ENCODE measurements at regions not wholly inside any gene's neighbourhood (a gene's known extent, or its start where the extent isn't known, plus 50 kb on each side); places are given as distances from the start of the nearest gene placed in this dataset.

DNA sequence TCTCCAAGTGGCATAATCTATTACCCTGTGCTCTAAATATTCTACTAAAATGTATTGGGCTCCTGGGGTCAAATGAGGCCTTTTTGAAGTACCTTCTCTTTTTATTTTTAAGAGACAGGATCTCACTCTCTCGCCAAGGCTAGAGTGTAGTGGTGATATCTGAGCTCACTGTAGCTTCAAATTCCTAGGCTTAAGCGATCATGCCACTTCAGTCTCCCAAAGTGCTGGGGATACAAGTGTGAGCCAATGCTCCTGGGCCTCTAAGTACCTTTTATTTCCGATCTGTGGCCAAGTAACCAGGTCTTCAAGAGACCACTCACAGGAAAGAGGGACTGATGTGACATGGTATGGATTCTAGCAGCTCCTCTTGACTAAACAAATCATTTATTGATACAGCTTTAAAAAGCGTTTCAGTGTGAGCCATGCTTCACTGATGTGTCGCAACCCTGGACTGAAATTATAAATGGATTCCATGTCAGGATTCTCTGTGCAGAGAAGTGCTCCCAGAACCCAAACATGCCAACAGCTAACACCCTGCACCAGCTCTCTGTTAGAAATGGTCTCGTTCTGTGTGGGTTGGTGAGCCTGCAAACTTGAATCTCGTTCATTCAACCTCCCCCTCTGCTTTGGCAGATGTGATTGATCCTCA lies 477.8 kb downstream of the HINT1 start:
- H4K20me1 ChIP-seq (ENCODE audit: control insufficient read depth, insufficient read depth): no peaks in the 10 kb centered on the region
- no peak overlapping the region for H3K4me3 ChIP-seq
- H2AFZ ChIP-seq (ENCODE audit: control insufficient read depth, low read depth, low read length): no peak overlapping the region
- BruUV-seq (replicated peaks): no TSS peak
- WGBS (ENCODE audit: insufficient coverage, insufficient replicate concordance, low lambda C conversion rate, missing lambda C conversion rate): 13% methylated on average over 7 of the region's 7 CpGs
- no peak overlapping the region for H3K4me2 ChIP-seq (ENCODE audit: control insufficient read depth, insufficient read depth)
- H3K36me3 ChIP-seq (ENCODE audit: control insufficient read depth in 2 of 2, insufficient read depth in 2 of 2, low read length in 1 of 2): no peaks in the 10 kb centered on the region
- no peaks in the 10 kb centered on the region for H3K4me1 ChIP-seq (ENCODE audit: control insufficient read depth, insufficient read depth, low read length)
- ChIA-PET POLR2A (no interaction called here), CTCF (no interaction called here), RAD21 (ENCODE audit: unreplicated experiment) (no interaction called here), SMC1A (ENCODE audit: uncharacterized antibody, unreplicated experiment) (interaction anchor here (0.8 to 1.1 kb wide), 2 partner anchors 15 to 362 kb away, joined by 3 read pairs; no protein-coding TSS in a partner anchor)
- no peaks in the 10 kb centered on the region for H3K79me2 ChIP-seq (ENCODE audit: control insufficient read depth, insufficient read depth, low read length)
- H3K9me3 ChIP-seq (replicated peaks; ENCODE audit: control insufficient read depth, insufficient read depth, low read length): no peaks in the 10 kb centered on the region
- no peak for DNase-seq (ENCODE audit: low read depth, low spot score)
- no peak for FAIRE-seq
- no peaks in the 10 kb centered on the region; a peak in 1 of 4 replicates for H3K27me3 ChIP-seq (replicated peaks in 1 of 2; ENCODE audit: control insufficient read depth in 2 of 2, insufficient read depth in 2 of 2, low read length in 1 of 2)
- in situ Hi-C loops (cut with MboI): no loop called here
- ATAC-seq: no peak
- no peak overlapping the region for H3K27ac ChIP-seq (ENCODE audit: control insufficient read depth, insufficient read depth)
- H3K9ac ChIP-seq (ENCODE audit: control insufficient read depth, insufficient read depth, low read length): no peak overlapping the region
- TF ChIP-seq SREBF1 (IDR thresholded peaks at IDR 0.05; ENCODE audit: low read length) (no peak), YY1 (IDR thresholded peaks at IDR 0.05; ENCODE audit: low read depth, low read length) (no peak), IKZF2 (IDR thresholded peaks at IDR 0.05) (no peak), POLR2A (IDR thresholded peaks at IDR 0.05; ENCODE audit: low read depth, low read length) (no peak), GABPA (IDR thresholded peaks at IDR 0.05; ENCODE audit: low read depth) (no peak), SP1 (IDR thresholded peaks at IDR 0.05; ENCODE audit: low read depth, low read length) (no peak), ASH2L (IDR thresholded peaks at IDR 0.05; ENCODE audit: borderline replicate concordance, low read depth) (no peak), NFYA (IDR thresholded peaks at IDR 0.05; ENCODE audit: borderline replicate concordance, low read depth, low read length) (no peak), EGR1 (IDR thresholded peaks at IDR 0.05; ENCODE audit: borderline replicate concordance in 1 of 2, low read depth in 2 of 2, low read length in 2 of 2) (no peak), CHD4 (IDR thresholded peaks at IDR 0.05) (no peak), ZNF622 (IDR thresholded peaks at IDR 0.05) (no peak), KAT2A (conservative IDR thresholded peaks at IDR 0.05; ENCODE audit: control insufficient read depth, low read depth, low read length) (no peak)
- TF ChIP-seq, protein P1, sequence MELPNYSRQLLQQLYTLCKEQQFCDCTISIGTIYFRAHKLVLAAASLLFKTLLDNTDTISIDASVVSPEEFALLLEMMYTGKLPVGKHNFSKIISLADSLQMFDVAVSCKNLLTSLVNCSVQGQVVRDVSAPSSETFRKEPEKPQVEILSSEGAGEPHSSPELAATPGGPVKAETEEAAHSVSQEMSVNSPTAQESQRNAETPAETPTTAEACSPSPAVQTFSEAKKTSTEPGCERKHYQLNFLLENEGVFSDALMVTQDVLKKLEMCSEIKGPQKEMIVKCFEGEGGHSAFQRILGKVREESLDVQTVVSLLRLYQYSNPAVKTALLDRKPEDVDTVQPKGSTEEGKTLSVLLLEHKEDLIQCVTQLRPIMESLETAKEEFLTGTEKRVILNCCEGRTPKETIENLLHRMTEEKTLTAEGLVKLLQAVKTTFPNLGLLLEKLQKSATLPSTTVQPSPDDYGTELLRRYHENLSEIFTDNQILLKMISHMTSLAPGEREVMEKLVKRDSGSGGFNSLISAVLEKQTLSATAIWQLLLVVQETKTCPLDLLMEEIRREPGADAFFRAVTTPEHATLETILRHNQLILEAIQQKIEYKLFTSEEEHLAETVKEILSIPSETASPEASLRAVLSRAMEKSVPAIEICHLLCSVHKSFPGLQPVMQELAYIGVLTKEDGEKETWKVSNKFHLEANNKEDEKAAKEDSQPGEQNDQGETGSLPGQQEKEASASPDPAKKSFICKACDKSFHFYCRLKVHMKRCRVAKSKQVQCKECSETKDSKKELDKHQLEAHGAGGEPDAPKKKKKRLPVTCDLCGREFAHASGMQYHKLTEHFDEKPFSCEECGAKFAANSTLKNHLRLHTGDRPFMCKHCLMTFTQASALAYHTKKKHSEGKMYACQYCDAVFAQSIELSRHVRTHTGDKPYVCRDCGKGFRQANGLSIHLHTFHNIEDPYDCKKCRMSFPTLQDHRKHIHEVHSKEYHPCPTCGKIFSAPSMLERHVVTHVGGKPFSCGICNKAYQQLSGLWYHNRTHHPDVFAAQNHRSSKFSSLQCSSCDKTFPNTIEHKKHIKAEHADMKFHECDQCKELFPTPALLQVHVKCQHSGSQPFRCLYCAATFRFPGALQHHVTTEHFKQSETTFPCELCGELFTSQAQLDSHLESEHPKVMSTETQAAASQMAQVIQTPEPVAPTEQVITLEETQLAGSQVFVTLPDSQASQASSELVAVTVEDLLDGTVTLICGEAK (IDR thresholded peaks at IDR 0.05; ENCODE audit: borderline replicate concordance): no peak
- TF ChIP-seq, protein P2, sequence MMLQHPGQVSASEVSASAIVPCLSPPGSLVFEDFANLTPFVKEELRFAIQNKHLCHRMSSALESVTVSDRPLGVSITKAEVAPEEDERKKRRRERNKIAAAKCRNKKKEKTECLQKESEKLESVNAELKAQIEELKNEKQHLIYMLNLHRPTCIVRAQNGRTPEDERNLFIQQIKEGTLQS (IDR thresholded peaks at IDR 0.05; ENCODE audit: borderline replicate concordance, extremely low read depth, low read depth, low read length): no peak
- intact Hi-C loops (cut with micrococcal nuclease; ENCODE audit: unreplicated experiment): no loop called here
